HUES64 (cell line): ENCODE measurements at regions not wholly inside any gene's neighbourhood (a gene's known extent, or its start where the extent isn't known, plus 50 kb on each side); places are given as distances from the start of the nearest gene placed in this dataset.

Source experiments
- H3K27ac ChIP-seq: 2 replicates; pipeline ENCODE4 v1.7.0; 2013; ENCODE audit warnings: low read depth, low read length, inconsistent platforms
- H3K27me3 ChIP-seq: 2 replicates; pipeline ENCODE4 v1.6.1; 2013; ENCODE audit warnings: mild to moderate bottlenecking, low read length; ENCODE audit not compliant: insufficient read depth
- H3K36me3 ChIP-seq: 2 replicates; pipeline ENCODE4 v1.6.1; 2013; ENCODE audit warnings: mild to moderate bottlenecking, low read length; ENCODE audit not compliant: insufficient read depth
- H3K4me1 ChIP-seq: 2 replicates; pipeline ENCODE4 v1.6.1; 2013; ENCODE audit warnings: mild to moderate bottlenecking, low read length, moderate library complexity; ENCODE audit not compliant: insufficient read depth
- H3K4me3 ChIP-seq: 2 replicates; pipeline ENCODE4 v1.5.1; 2013; ENCODE audit warnings: mild to moderate bottlenecking, low read length, moderate library complexity
- H3K9ac ChIP-seq: 2 replicates; pipeline ENCODE4 v1.6.1; 2013; ENCODE audit warnings: mild to moderate bottlenecking, low read depth, low read length
- H3K9me3 ChIP-seq: 2 replicates; pipeline ENCODE4 v1.6.1; 2013; ENCODE audit warnings: low read depth, low read length; ENCODE audit not compliant: insufficient read depth
- WGBS: fragments of 150-250, 120-280 bp; methylation state at CpG from one replicate; pipeline ENCODE4 v1.1.7; 2013; ENCODE audit warnings: missing lambda C conversion rate; 5-methylcytosine and 5-hydroxymethylcytosine counted together

- WGBS: 92% methylated on average over 7 of the region's 7 CpGs
- H3K9ac ChIP-seq: no peak overlapping the region
- no peaks in the 10 kb centered on the region for H3K27me3 ChIP-seq
- no peaks in the 10 kb centered on the region for H3K4me1 ChIP-seq
- H3K9me3 ChIP-seq: peaks cover 7% of the 10 kb centered on the region; the same call in 1 of the 2 replicates
- H3K36me3 ChIP-seq: no peaks in the 10 kb centered on the region
- no peak overlapping the region for H3K27ac ChIP-seq
- H3K4me3 ChIP-seq: no peak overlapping the region
Measured at GRCh38 chr20:60977901-60978300, 274.2 kb upstream of the CDH4 start.

GRCh38 chr20:60984666-60985065 lies 267.4 kb upstream of the CDH4 start:
- H3K4me3 ChIP-seq: no peak overlapping the region
- no peak overlapping the region for H3K27ac ChIP-seq
- 93% methylated on average over 7 of the region's 7 CpGs for WGBS
- H3K9me3 ChIP-seq: peaks cover 7% of the 10 kb centered on the region; the same call in 1 of the 2 replicates
- no peaks in the 10 kb centered on the region for H3K36me3 ChIP-seq
- peaks cover 8% of the 10 kb centered on the region; the same call in 1 of the 2 replicates for H3K27me3 ChIP-seq
- no peaks in the 10 kb centered on the region for H3K4me1 ChIP-seq
- no peak overlapping the region for H3K9ac ChIP-seq

GRCh38 chr20:60986506-60987156 lies 265.4 kb upstream of the CDH4 start:
- H3K9ac ChIP-seq: no peak overlapping the region
- no peaks in the 10 kb centered on the region for H3K9me3 ChIP-seq
- H3K36me3 ChIP-seq: no peaks in the 10 kb centered on the region
- H3K4me1 ChIP-seq: no peaks in the 10 kb centered on the region
- no peak overlapping the region for H3K4me3 ChIP-seq
- H3K27me3 ChIP-seq: peaks cover 10% of the 10 kb centered on the region; the same call in 1 of the 2 replicates
- 90% methylated on average over 12 of the region's 12 CpGs for WGBS
- H3K27ac ChIP-seq: no peak overlapping the region

GRCh38 chr20:60990061-60990460 lies 262.0 kb upstream of the CDH4 start:
- Histone ChIP-seq H3K9me3 (no peaks in the 10 kb centered on the region), H3K27me3 (peaks cover 7% of the 10 kb centered on the region; the same call in 1 of the 2 replicates), H3K27ac (no peak overlapping the region), H3K4me1 (no peaks in the 10 kb centered on the region; the same call in 1 of the 2 replicates), H3K36me3 (no peaks in the 10 kb centered on the region), H3K9ac (no peak overlapping the region), H3K4me3 (no peak overlapping the region)
- 83% methylated on average over 10 of the region's 10 CpGs for WGBS

DNA sequence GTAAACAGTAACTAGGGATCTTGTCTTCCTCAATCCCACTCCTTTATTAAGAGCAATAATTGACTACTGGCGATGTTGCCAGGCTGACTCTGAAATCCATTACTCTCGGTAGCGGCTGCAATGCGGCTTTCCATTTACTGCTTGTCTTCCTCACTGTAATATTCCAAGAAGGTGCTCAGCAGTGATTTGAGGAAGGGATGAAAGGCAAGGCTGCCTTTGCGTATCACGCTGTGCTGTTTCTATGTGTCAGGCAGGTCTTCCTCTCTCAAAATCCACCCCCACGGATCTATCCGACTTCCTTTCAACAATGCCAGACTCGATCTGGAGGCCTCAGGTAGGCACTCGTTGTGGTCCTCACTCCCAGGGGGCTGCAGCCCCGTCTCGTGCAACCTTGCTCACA lies 261.4 kb upstream of the CDH4 start:
- WGBS: 93% methylated on average over 12 of the region's 12 CpGs
- no peaks in the 10 kb centered on the region for H3K9me3 ChIP-seq
- no peak overlapping the region for H3K4me3 ChIP-seq
- no peaks in the 10 kb centered on the region; the same call in 1 of the 2 replicates for H3K4me1 ChIP-seq
- no peak overlapping the region for H3K9ac ChIP-seq
- H3K36me3 ChIP-seq: no peaks in the 10 kb centered on the region
- H3K27ac ChIP-seq: no peak overlapping the region
- peaks cover 7% of the 10 kb centered on the region; the same call in 1 of the 2 replicates for H3K27me3 ChIP-seq

DNA sequence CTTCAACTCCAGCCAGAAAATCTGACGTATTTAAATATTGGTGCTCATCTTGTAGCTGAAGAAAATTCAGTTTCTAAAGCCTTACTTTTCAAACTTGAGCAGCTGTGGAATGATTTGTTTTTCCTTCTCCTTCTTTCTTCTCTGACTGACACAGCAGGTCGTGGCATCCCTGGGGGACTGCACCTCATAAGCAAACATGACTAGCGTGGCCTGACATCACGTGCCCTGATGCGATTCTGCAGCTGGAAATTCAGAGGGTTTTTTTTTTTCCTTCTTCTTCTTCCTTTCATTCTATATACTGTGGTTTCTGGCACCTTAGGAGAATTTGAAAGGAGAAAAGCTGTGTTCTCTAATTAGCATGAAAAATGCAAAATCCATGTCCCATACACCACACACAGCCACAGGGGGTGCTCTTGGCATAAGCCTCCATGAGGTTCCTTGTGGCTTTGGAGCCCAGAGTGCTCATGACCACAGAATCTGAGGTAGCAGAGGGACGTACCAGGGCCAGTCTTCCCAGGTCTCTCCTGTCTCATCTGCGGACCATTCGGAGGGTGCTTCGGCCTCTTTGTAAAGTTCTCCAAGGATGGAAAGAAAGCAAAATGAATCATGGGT lies 258.5 kb upstream of the CDH4 start:
- no peak overlapping the region for H3K27ac ChIP-seq
- H3K36me3 ChIP-seq: no peaks in the 10 kb centered on the region
- H3K9ac ChIP-seq: no peak overlapping the region
- no peaks in the 10 kb centered on the region for H3K9me3 ChIP-seq
- no peaks in the 10 kb centered on the region; the same call in 1 of the 2 replicates for H3K4me1 ChIP-seq
- 79% methylated on average over 9 of the region's 9 CpGs for WGBS
- H3K4me3 ChIP-seq: no peak overlapping the region
- peaks cover 15% of the 10 kb centered on the region for H3K27me3 ChIP-seq

GRCh38 chr20:60999250-60999649 lies 252.8 kb upstream of the CDH4 start:
- no peak overlapping the region for H3K4me3 ChIP-seq
- H3K27me3 ChIP-seq: peaks cover 25% of the 10 kb centered on the region
- no peaks in the 10 kb centered on the region; the same call in 1 of the 2 replicates for H3K4me1 ChIP-seq
- 91% methylated on average over 5 of the region's 5 CpGs for WGBS
- H3K27ac ChIP-seq: no peak overlapping the region
- no peak overlapping the region for H3K9ac ChIP-seq
- H3K9me3 ChIP-seq: no peaks in the 10 kb centered on the region
- H3K36me3 ChIP-seq: no peaks in the 10 kb centered on the region

GRCh38 chr20:61002090-61002489 lies 250.0 kb upstream of the CDH4 start:
- Histone ChIP-seq H3K27ac (no peak overlapping the region), H3K4me1 (no peaks in the 10 kb centered on the region), H3K36me3 (no peaks in the 10 kb centered on the region), H3K9ac (no peak overlapping the region), H3K27me3 (peaks cover 21% of the 10 kb centered on the region), H3K9me3 (no peaks in the 10 kb centered on the region), H3K4me3 (no peak overlapping the region)
- WGBS: 97% methylated on average over 6 of the region's 6 CpGs

DNA sequence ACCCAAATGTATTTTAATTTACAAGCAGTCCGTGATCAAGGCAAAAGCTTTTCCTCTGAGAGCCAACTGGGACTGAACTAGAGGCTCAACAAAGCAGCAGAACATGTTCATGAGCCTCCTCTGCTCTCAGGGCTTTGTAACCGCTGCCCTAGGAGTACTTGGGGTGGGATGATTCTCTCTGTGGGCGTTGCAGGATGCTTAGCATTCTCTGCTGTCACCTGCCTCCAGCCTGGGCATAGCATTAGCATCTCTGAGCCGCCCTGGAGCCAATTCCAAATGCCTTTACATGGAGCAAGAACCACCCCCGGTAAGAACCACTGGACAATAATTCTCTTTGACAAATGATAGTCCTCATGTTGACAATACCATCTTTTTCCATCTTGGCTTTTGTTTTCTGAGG lies 237.6 kb upstream of the CDH4 start:
- Histone ChIP-seq H3K27ac (no peak overlapping the region), H3K36me3 (no peaks in the 10 kb centered on the region), H3K4me1 (peaks cover 6% of the 10 kb centered on the region; the same call in 1 of the 2 replicates), H3K9ac (no peak overlapping the region), H3K4me3 (no peak overlapping the region), H3K27me3 (peaks cover 4% of the 10 kb centered on the region; the same call in 1 of the 2 replicates), H3K9me3 (no peaks in the 10 kb centered on the region)
- WGBS: 35% methylated on average over 5 of the region's 5 CpGs

- no peaks in the 10 kb centered on the region for H3K36me3 ChIP-seq
- peaks cover 4% of the 10 kb centered on the region; the same call in 1 of the 2 replicates for H3K27me3 ChIP-seq
- no peak overlapping the region for H3K4me3 ChIP-seq
- WGBS: 94% methylated on average over 6 of the region's 6 CpGs
- H3K4me1 ChIP-seq: peaks cover 6% of the 10 kb centered on the region; the same call in 1 of the 2 replicates
- H3K9ac ChIP-seq: no peak overlapping the region
- H3K27ac ChIP-seq: no peak overlapping the region
- no peaks in the 10 kb centered on the region for H3K9me3 ChIP-seq
Measured at GRCh38 chr20:61015602-61016001, 236.5 kb upstream of the CDH4 start.

GRCh38 chr20:61019322-61019721 lies 232.7 kb upstream of the CDH4 start:
- Histone ChIP-seq H3K9ac (no peak overlapping the region), H3K4me1 (peaks cover 4% of the 10 kb centered on the region; the same call in 1 of the 2 replicates), H3K27me3 (peaks cover 4% of the 10 kb centered on the region; the same call in 1 of the 2 replicates), H3K4me3 (no peak overlapping the region), H3K36me3 (no peaks in the 10 kb centered on the region), H3K27ac (no peak overlapping the region), H3K9me3 (no peaks in the 10 kb centered on the region)
- 94% methylated on average over 14 of the region's 14 CpGs for WGBS
